GM18511 (cell line): ENCODE measurements at regions not wholly inside any gene's neighbourhood (a gene's known extent, or its start where the extent isn't known, plus 50 kb on each side); places are given as distances from the start of the nearest gene placed in this dataset.

Source experiments
- ATAC-seq: cut with Tn5 transposase; IDR thresholded peaks from one replicate; pipeline ENCODE4 v1.9.1; 2021; ENCODE audit warnings: mild to moderate bottlenecking, moderate library complexity; ENCODE audit not compliant: unreplicated experiment

GRCh38 chr20:61049684-61050083 lies 202.4 kb upstream of the CDH4 start:
- ATAC-seq: no peak

GRCh38 chr20:61050336-61050890 lies 201.6 kb upstream of the CDH4 start:
- no peak for ATAC-seq

GRCh38 chr20:61052195-61052750 lies 199.8 kb upstream of the CDH4 start:
- ATAC-seq: no peak

- ATAC-seq: no peak
These were observed 199.2 kb upstream of the CDH4 start for GRCh38 chr20:61052776-61053442.

GRCh38 chr20:61053487-61053886 lies 198.6 kb upstream of the CDH4 start:
- ATAC-seq: no peak

- ATAC-seq: no peak
These were observed 198.2 kb upstream of the CDH4 start for GRCh38 chr20:61053889-61054288.

GRCh38 chr20:61054411-61054810 lies 197.7 kb upstream of the CDH4 start:
- ATAC-seq: no peak

- ATAC-seq: no peak
These were observed 196.7 kb upstream of the CDH4 start for GRCh38 chr20:61055180-61056010.

GRCh38 chr20:61056116-61056515 lies 195.9 kb upstream of the CDH4 start:
- no peak for ATAC-seq

- no peak for ATAC-seq
These were observed 195.2 kb upstream of the CDH4 start for GRCh38 chr20:61056627-61057442.

- no peak for ATAC-seq
These were observed 194.5 kb upstream of the CDH4 start for GRCh38 chr20:61057443-61058121.

- no peak for ATAC-seq
These were observed 190.1 kb upstream of the CDH4 start for GRCh38 chr20:61061981-61062380.

- no peak for ATAC-seq
These were observed 186.2 kb upstream of the CDH4 start for GRCh38 chr20:61065853-61066252.

- ATAC-seq: no peak
These were observed 185.5 kb upstream of the CDH4 start for GRCh38 chr20:61066526-61066925.

GRCh38 chr20:61067221-61067620 lies 184.8 kb upstream of the CDH4 start:
- no peak for ATAC-seq

GRCh38 chr20:61072398-61072797 lies 179.7 kb upstream of the CDH4 start:
- no peak for ATAC-seq

- ATAC-seq: no peak
These were observed 178.7 kb upstream of the CDH4 start for GRCh38 chr20:61073376-61073775.

- ATAC-seq: no peak
These were observed 169.3 kb upstream of the CDH4 start for GRCh38 chr20:61082720-61083119.

- no peak for ATAC-seq
These were observed 168.6 kb upstream of the CDH4 start for GRCh38 chr20:61083431-61083830.

GRCh38 chr20:61086031-61086430 lies 166.0 kb upstream of the CDH4 start:
- no peak for ATAC-seq
